Prostate gland (tissue), 2 donors: ENCODE measurements at regions not wholly inside any gene's neighbourhood (a gene's known extent, or its start where the extent isn't known, plus 50 kb on each side); places are given as distances from the start of the nearest gene placed in this dataset.
"Not testable (repeated sequence)": the region's sequence is repeated elsewhere in the genome, so short reads cannot be mapped to it uniquely, and the experiment has no call there.

ENCODE experiments used
- DNase-seq: peaks from one replicate; pipeline ENCODE4 v3.0.0-alpha.2; 2019; ENCODE audit warnings: low spot score
- H3K27ac ChIP-seq, 2 donors: fragments of 200-600 bp; sonication (generic); 2 replicates each; pipeline ENCODE4 v1.5.1; 2017 to 2019
- H3K27me3 ChIP-seq: fragments of 200-600 bp; sonication (generic); replicated peaks from 2 replicates; pipeline ENCODE4 v1.5.1; 2019; ENCODE audit not compliant: insufficient read depth
- H3K36me3 ChIP-seq, 2 donors: fragments of 200-600 bp; sonication (generic); 1 replicate in 1 of 2; 2 replicates in 1 of 2; pipeline versions ENCODE4 v1.5.1 to v1.8.1; 2017 to 2019
- H3K4me1 ChIP-seq: fragments of 200-600 bp; sonication (generic); replicated peaks from 2 replicates; pipeline ENCODE4 v1.5.1; 2019
- H3K4me3 ChIP-seq, 2 donors: fragments of 200-600 bp; sonication (generic); 2 replicates each; pipeline ENCODE4 v1.5.1; 2017 to 2019
- H3K9me3 ChIP-seq: fragments of 200-600 bp; sonication (generic); 2 replicates; pipeline ENCODE4 v1.5.1; 2017
- CTCF ChIP-seq, 4 experiments: fragments of 200-600 bp in 2 of 4; fragments of 450-650 bp in 2 of 4; sonication (generic) in 2 of 4; IDR thresholded peaks; 1 replicate in 3 of 4; 2 replicates in 1 of 4; pipeline ENCODE4 v1.5.1; 2016 to 2019; ENCODE audit warnings: antibody characterized with exemption in 4 of 4, mild to moderate bottlenecking in 2 of 4, moderate library complexity in 2 of 4
- POLR2A ChIP-seq: fragments of 450-650 bp; IDR thresholded peaks from one replicate; pipeline ENCODE4 v1.6.1; 2016; ENCODE audit warnings: antibody characterized with exemption, mild to moderate bottlenecking
- POLR2AphosphoS5 ChIP-seq: sonication (generic); formaldehyde crosslinking; IDR thresholded peaks from one replicate; pipeline ENCODE4 v1.6.1; 2017; ENCODE audit warnings: antibody characterized with exemption
- WGBS: methylation state at CpG from one replicate; pipeline ENCODE4 v1.1.5; 2018; 5-methylcytosine and 5-hydroxymethylcytosine counted together
- intact Hi-C: fragments of 100-400 bp; cut with DNase I; formaldehyde crosslinking; loops from one replicate; pipeline ENCODE4 v1.14.2; 2022
- small RNA-seq, 2 donors: library from RNA; depleted of rRNA; stranded (forward); fragments of <200 nt; gene quantifications; one replicate each; pipeline ENCODE3, GENCODE V24; 2016

- no peak for TF ChIP-seq POLR2A
- TF ChIP-seq CTCF (IDR thresholded peaks at IDR 0.05), result no peak
- no peak for TF ChIP-seq POLR2AphosphoS5
- DNase-seq, result no peak
- Histone ChIP-seq H3K9me3 (no peaks in the 10 kb centered on the region), H3K27ac (no peak overlapping the region), H3K4me1 (no peaks in the 10 kb centered on the region), H3K4me3 (no peak overlapping the region), H3K36me3 (no peaks in the 10 kb centered on the region), H3K27me3 (no peaks in the 10 kb centered on the region)
- intact Hi-C loops, result no loop called here
- WGBS, result 66% methylated on average over 2 of the region's 2 CpGs
Observed at GRCh38 chr1:88612292-88612691, 71.8 kb upstream of the PKN2 start.

GRCh38 chr1:88612773-88613172, 71.3 kb upstream of the PKN2 start:
- no peak for TF ChIP-seq POLR2A
- no peak for TF ChIP-seq POLR2AphosphoS5
- no peak for TF ChIP-seq CTCF (IDR thresholded peaks at IDR 0.05)
- H3K9me3 ChIP-seq, result no peaks in the 10 kb centered on the region
- H3K27me3 ChIP-seq, result no peaks in the 10 kb centered on the region
- intact Hi-C loops, result no loop called here
- H3K4me3 ChIP-seq, result no peak overlapping the region
- no peak for DNase-seq
- WGBS, result 63% methylated on average over 6 of the region's 6 CpGs
- no peaks in the 10 kb centered on the region for H3K36me3 ChIP-seq
- no peak overlapping the region for H3K27ac ChIP-seq
- no peaks in the 10 kb centered on the region for H3K4me1 ChIP-seq

GRCh38 chr1:88618331-88618730, 65.7 kb upstream of the PKN2 start:
- Histone ChIP-seq H3K4me3 (no peak overlapping the region), H3K27me3 (no peaks in the 10 kb centered on the region), H3K36me3 (no peaks in the 10 kb centered on the region), H3K27ac (no peak overlapping the region), H3K4me1 (no peaks in the 10 kb centered on the region), H3K9me3 (no peaks in the 10 kb centered on the region)
- intact Hi-C loops, result no loop called here
- no peak for TF ChIP-seq POLR2AphosphoS5
- no peak for TF ChIP-seq CTCF (IDR thresholded peaks at IDR 0.05)
- no peak for TF ChIP-seq POLR2A
- no peak for DNase-seq
- 93% methylated on average over 2 of the region's 2 CpGs for WGBS

- 77% methylated on average over 1 of the region's 1 CpG for WGBS
Observed at GRCh38 chr1:88623101-88623500, 61.0 kb upstream of the PKN2 start.

More at GRCh38 chr1:88623101-88623500, 61.0 kb upstream of the PKN2 start:
- intact Hi-C loops, H3K4me1 ChIP-seq, H3K4me3 ChIP-seq, H3K27me3 ChIP-seq, H3K36me3 ChIP-seq, H3K27ac ChIP-seq, H3K9me3 ChIP-seq, DNase-seq: not testable (repeated sequence)

Small RNAs in the stretch of these regions (small RNA-seq; reads per million reads assigned to genes)
- gene AL049861.1 (0 reads per million in 2 donors), gene RF02271 (0 reads per million in 2 donors), gene RN7SL583P (0 reads per million in 2 donors), gene RNA5SP52 (0 reads per million in 2 donors)
